Cardiac fibroblast (primary cell): ENCODE measurements at regions not wholly inside any gene's neighbourhood (a gene's known extent, or its start where the extent isn't known, plus 50 kb on each side); places are given as distances from the start of the nearest gene placed in this dataset.

Experiments used
- DNase-seq, 2 donors: peaks; one replicate each; pipeline versions ENCODE4 v3.0.0 to v3.0.0-alpha.2; 2010; ENCODE audit warnings: low read depth in 2 of 2
- H3K4me3 ChIP-seq, 2 donors: replicated peaks in 1 of 2; 1 replicate in 1 of 2; 2 replicates in 1 of 2; pipeline ENCODE4 v1.5.1; 2011; ENCODE audit warnings: low read depth in 2 of 2, low read length in 2 of 2, mild to moderate bottlenecking in 2 of 2, moderate library complexity in 1 of 2
- CTCF ChIP-seq: IDR thresholded peaks from one replicate; pipeline ENCODE4 v1.5.1; 2011; ENCODE audit warnings: low read depth, mild to moderate bottlenecking, low read length, inconsistent platforms

GRCh38 chr16:48098472-48098871, 57.3 kb downstream of the ABCC12 start:
- no peak overlapping the region for H3K4me3 ChIP-seq
- TF ChIP-seq CTCF, result no peak
- no peak for DNase-seq

- TF ChIP-seq CTCF, result no peak
- DNase-seq, result no peak
- no peak overlapping the region for H3K4me3 ChIP-seq
Measured at GRCh38 chr16:48091117-48091516, 64.7 kb downstream of the ABCC12 start.

GRCh38 chr16:48089053-48089792, 66.6 kb downstream of the ABCC12 start:
- no peak for DNase-seq
- TF ChIP-seq CTCF, result no peak

DNA sequence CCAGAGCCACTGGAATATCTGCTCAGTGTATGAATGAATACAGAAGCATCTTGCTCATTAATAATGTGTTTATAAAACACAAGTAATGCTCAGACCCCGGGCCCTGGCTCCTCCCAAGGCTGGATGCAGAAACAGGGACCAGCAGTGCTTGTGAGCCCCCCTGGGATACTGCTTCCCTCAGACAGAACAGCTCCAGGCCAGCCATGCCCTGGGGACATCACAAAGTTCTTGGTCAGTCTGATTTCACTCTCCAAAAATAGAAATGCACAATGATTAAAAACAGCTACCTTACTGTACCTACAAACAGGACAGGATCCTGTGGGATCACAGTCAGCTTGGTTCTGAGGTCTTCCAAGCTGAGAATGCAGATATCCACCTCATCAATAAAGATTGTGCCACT, 68.2 kb downstream of the ABCC12 start:
- no peak overlapping the region for H3K4me3 ChIP-seq
- DNase-seq, result no peak
- no peak for TF ChIP-seq CTCF

More at GRCh38 chr16:48089053-48089792, 66.6 kb downstream of the ABCC12 start:
- H3K4me3 ChIP-seq, result no peak overlapping the region

GRCh38 chr16:48086422-48086821, 69.4 kb downstream of the ABCC12 start:
- no peak for TF ChIP-seq CTCF
- no peak overlapping the region for H3K4me3 ChIP-seq
- no peak for DNase-seq

- no peak overlapping the region for H3K4me3 ChIP-seq
- no peak for TF ChIP-seq CTCF
- no peak for DNase-seq
Measured at GRCh38 chr16:48085729-48086128, 70.1 kb downstream of the ABCC12 start.

GRCh38 chr16:48084826-48085225, 71.0 kb downstream of the ABCC12 start:
- TF ChIP-seq CTCF, result no peak
- DNase-seq, result no peak
- H3K4me3 ChIP-seq, result no peak overlapping the region
